Cardiac septum (tissue), 1 donor: ENCODE measurements at regions not wholly inside any gene's neighbourhood (a gene's known extent, or its start where the extent isn't known, plus 50 kb on each side); places are given as distances from the start of the nearest gene placed in this dataset.

Experiments used
- DNase-seq: peaks from one replicate; pipeline ENCODE4 v3.0.0-alpha.2; 2020; ENCODE audit warnings: low spot score
- intact Hi-C: fragments of 100-400 bp; cut with DNase I; formaldehyde crosslinking; loops from one replicate; pipeline ENCODE4 v1.14.0; 2022
- donor health status: DM: no; HTN: no; CAD: no.

DNA sequence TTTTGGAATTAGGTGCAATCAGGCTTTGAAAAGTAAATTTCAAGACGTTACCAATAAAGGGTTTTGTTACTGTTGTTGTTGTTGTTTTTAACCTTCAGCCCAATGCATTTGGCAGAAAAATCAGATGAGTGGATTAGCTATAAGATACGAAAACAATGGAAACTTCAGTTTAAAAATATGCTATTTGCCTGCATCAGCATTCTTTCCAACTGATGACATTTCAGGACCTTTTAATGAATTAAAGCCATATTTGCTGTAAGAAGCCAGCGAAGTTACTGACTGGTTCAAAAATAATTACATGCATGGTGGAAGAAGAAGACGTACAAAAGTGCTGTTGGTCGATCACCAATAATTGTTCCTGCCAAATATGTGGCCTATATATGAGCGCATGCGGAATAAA, 639.3 kb upstream of the SOX11 start:
- DNase-seq = no peak
- intact Hi-C loops = no loop called here

DNA sequence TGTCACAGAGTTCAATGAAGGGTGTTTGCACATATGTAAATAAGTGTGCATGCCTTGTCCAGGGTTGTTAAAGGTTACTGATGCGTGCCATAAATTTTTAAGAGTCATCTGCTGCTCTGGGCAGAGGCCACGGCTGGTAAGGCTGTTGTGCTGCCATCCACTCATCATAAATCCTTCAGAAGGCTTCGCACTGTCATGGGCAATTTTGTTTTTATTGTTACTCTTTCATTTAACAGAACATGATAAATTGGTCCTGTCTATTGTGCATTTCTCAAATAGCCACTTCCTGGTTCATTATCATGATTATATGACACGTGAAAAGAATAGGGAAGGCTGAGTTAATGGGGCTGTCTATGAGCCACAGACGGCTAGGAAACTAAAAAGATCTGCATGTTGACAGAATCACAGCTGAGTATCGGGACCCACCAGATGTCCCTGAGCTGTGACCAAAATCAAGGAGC, 634.3 kb upstream of the SOX11 start:
- no peak for DNase-seq

DNA sequence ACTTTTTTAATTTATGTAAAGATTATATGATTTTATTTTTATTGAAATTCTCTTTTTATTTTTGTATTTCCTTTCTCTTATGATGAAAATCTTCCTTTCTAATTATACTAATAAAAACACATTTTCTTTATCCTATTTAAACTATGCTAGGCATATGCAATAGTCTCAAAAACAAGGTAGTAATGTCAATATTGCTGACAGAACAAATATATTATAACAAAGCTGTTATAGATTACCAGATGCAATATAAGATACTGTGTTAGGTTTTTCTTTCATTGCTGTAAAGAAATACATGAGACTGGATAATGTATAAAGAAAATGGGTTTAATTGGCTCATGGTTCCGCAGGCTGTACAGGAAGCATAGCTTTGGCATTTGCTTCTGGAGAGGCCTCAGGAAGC, 631.2 kb upstream of the SOX11 start:
- DNase-seq = no peak
- intact Hi-C loops = no loop called here

More for the DNA sequence above, 634.3 kb upstream of the SOX11 start:
- intact Hi-C loops = no loop called here

DNA sequence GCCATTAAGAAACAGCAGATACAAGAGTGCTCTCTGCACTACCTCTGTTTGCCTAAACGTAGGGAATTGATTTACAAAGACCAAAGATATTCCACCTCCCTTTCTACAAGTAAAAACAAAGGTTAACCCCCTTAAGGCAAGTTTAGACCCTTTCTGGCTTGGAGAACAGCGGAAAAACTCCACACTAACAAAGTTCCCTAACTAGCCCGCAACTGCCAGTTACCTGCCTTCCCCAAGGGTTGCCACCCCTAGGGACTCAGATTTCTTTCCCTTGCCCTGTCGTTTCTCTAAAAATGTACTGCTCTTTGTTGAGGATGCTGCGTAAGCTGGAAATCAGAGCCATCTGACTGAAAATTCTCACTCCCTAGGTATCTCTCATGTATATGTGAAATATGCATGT, 627.5 kb upstream of the SOX11 start:
- DNase-seq = no peak
- intact Hi-C loops = no loop called here

DNA sequence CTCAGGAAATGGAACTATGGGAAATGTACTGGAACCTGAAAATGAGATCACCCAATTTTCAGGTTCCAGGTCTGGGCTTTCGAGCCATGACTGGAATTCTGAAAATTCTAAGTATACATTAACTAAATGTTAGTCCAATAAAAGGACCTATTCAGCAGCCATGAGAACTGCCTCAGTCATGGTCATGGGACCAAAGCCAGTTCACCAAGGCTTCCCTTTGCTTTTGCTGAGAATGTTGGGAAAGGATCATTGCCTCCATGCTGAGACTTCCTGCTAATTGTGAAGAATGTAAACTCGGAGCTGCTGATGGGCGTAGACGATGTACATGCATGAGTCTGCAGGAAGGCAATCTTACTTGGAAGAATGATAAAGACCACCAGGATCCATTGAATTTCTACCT, 624.4 kb upstream of the SOX11 start:
- intact Hi-C loops = no loop called here
- no peak for DNase-seq

DNA sequence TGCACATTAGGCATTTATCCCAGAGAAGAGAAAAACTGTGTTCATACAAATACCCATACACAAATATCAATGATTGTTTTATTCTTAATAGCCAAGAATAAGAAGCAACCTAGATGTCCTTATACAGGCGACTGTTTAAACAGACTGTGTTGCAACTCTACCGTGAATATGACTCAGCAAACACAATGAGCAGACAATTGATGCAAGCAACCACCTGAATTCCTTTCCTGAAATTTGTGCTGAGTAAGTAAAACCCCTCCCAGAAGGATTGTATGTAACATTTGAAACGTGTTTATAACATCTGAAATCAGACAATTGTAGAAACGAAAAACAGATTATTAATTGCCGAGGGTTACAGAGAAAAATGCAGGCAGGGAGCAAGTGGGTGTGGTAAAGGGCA, 621.9 kb upstream of the SOX11 start:
- intact Hi-C loops = no loop called here
- DNase-seq = no peak

DNA sequence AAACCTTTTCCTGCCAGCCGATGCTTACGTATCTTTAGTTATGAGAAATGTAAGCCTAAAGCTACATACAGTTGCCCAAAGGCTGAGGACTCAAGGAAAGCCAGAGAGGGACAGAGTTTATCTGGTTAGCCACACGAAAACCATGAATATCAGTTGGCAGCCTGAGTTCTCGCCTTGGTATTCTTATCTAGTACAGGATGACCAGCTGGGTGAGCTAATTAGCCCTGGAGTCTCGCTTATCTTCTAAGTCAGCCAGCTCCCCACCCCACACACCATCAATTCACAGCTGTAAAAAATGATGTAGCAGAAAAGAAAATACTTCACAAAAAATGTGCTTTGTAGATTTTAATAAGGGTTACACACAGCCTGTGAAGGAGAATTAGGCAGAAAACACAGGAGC, 617.5 kb upstream of the SOX11 start:
- intact Hi-C loops = no loop called here
- no peak for DNase-seq

DNA sequence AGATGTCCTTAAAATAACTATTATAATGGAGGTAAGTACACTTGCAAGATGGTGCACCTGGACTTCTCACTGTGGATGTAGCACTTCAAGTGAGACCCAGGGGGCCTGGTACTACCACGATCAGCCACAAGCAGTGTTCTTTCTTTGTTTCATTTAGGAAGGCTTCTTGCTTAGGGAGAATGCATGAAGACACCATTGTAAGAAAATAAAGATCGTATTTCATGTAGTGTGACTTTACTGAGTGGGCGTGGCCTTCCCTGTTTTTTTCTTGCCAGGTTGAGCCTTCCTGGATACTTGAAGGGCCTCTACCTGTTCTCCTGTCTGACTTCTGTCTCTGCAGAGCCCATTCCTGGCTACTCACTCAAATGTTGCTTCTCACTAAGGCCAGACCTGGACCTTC, 615.6 kb upstream of the SOX11 start:
- no peak for DNase-seq
- intact Hi-C loops = no loop called here

DNA sequence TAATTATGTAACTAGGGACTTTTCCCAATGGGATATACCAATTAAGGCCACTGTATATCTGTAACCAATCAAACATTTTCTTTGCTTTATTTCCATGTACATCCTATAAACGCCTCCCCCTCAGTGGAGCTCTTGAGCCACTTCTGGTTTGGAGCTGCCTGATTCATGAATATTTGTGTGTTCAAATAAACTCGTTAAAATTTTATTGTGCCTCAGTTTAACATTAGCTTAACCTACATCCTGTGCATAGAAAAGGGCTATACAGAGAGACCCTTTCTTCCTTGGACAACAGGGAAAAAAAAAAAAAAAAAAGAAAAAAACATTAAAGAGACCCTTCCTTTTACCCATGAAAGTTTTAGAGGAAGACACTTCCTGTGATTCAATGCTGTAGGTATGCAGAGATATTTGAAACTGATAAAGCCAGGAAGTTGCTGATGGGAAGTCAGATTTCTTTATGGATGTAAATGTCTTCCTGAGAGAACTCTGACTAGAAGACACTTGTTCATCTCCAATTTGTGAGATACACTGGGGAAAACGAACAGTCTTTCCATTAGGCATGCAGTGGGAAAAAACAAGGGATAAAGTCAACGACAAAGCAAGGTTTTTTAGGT, 614.6 kb upstream of the SOX11 start:
- DNase-seq = no peak
- intact Hi-C loops = no loop called here

DNA sequence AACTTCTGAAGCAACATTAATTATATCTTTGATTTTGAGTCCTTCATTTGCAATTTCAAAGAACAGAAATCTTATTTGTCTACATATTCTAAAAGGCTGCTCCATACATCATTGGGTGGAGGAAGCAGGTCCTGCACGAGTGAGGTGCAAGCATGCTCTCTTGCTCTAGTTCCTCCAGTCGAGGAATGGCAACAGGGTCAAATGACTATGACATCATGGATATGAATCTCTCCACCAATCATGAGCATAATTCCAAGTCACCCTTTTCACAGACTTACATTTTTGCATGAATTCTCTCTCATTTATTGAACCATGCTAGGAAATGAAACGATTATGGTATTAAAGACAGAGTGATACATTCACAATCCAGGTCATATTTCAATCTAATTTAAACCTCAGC, 608.8 kb upstream of the SOX11 start:
- intact Hi-C loops = no loop called here
- no peak for DNase-seq

DNA sequence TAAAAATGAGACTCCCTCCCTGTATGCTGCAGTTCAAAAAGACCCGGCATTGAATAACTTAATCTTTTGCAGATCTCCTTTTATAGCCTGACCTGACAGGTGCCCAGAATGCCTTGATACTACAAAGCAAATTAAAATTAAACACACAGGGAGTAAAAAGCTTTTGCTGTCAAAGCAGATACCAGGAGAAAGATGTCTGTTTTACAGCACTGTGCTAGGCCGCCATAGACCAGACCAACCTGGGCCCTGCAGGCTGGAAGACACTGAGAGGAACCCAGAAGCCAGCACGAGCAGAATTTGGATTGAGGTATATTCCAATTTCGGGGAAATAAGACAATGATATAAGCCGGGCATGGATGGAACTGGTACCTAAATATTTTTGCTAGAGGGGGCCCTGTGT, 602.8 kb upstream of the SOX11 start:
- intact Hi-C loops = no loop called here
- DNase-seq = no peak

DNA sequence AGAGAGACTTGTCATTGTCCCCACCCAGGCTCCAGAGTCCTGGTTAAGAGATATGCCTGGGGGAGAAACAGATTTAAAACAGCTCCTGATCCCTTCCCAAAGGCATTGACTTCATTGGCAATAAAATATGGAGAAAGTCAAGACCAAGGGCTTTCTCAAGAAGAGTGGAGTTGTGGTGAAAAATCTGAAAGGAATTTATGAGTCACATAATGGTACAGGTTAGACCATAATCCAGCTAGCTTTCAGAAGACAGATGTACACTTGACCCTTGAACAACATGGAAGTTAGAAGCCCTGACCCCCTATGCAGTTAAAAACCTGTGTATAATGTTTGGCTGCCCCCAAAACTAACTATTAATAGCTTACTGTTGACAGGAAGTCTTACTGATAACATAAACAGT, 599.1 kb upstream of the SOX11 start:
- intact Hi-C loops = no loop called here
- DNase-seq = no peak

DNA sequence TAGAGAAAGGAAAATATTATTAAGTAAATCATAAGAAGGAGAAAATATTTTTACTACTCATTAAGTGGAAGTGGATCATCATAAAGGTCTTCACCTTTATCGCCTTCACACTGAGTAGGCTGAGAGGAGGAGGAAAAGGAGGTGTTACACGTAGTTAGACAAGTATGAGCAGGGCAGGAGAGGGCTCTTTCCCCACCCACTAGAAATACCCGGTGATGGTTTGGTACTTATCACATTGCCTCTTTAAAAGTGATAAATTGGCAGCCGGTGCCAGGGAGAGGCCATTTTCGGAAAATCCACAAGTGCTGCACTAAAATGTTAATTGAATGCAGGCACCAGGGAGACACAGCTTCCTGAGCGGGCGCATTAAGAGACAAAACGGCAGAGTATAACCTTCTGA, 598.7 kb upstream of the SOX11 start:
- intact Hi-C loops = no loop called here
- no peak for DNase-seq

DNA sequence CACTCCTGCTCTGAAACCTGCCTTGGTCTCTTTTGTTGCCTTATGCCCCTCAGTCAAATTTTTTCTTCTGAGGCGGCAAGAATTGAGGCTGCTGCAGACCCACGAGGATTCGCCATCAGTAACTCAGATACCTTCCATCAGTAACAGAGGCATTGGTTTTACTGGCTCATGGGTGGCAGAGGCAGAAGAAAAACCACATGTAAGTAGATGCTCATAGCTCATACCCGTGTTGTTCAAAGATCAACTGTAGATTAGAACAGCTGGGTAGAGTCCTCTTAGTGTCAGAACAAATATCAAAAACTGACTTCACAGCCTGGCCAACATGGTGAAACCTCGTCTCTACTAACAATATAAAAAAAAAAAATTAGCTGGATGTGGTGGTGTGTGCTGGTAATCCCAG, 598.0 kb upstream of the SOX11 start:
- DNase-seq = no peak
- intact Hi-C loops = no loop called here

DNA sequence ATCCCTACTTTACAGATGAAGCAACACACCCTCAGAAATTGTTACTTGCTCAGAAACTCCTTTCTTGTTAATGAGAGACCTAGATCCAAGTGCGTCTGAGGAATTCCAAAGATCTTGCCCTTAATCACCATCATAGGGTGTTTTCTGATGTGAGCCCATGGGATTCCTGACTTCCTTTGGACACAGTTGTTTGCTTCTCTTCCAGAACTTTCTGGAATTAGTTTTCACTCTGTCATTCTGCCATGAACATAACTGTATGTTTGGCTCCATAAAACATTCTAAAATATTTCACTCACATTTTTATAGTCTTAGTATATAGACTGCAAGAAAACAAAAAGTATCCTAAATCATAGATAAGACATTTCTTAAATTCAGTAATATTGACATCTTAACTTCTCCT, 593.9 kb upstream of the SOX11 start:
- intact Hi-C loops = no loop called here
- DNase-seq = no peak

DNA sequence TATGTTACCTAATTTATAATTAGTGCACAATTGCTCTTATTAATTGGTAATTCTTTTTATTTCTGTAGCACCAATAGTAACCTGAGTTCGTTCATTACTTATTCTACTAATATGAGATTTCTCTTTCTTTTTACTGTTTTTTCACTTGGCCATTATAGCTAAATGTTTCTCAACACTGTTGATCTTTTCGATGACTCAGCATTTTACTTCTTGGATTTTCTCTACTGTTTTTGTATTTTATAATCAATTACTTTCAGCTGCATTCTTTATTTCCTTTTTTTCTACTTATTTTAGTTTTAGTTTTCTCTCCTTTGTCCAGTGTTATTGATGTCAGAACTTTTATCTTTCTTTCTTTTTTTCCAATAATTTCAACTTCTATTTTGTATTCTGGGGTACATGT, 589.4 kb upstream of the SOX11 start:
- no peak for DNase-seq
- intact Hi-C loops = no loop called here

DNA sequence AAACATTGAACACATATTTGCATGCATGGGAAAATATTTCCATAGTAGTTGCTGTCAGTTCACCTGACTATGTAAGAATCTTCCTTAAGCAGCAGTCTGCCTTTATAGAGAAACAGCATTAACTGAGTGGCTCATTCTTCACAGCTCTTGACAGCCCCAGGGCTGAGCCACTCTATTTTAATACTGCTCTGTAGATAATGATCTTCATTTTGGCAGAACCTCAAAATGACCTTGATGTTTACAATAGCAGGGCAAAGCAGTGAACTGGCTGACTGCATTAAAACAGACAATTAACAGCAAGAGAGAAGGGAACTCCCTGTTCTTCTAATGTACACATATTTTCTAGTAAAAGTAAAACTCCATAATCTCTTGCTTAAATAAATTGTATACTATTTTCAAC, 580.6 kb upstream of the SOX11 start:
- intact Hi-C loops = no loop called here
- no peak for DNase-seq

DNA sequence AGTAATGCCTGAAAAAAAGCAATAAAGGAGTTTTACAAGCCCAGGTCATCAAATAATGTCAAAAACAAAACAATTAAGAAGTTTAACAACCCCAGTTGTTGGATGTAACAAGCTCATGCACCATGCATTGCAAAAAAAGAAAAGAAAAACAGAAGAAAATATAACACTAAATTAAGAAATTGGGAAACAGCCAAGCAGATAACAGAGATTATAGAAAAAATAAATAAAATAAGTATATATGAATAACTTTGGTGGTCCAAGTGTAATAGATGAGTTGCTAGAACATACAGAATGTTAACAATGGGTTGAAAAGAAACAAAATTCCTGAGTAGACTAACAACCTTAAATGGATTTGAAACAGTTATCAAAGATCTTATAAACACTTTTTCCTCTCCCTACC, 573.1 kb upstream of the SOX11 start:
- intact Hi-C loops = no loop called here
- no peak for DNase-seq

DNA sequence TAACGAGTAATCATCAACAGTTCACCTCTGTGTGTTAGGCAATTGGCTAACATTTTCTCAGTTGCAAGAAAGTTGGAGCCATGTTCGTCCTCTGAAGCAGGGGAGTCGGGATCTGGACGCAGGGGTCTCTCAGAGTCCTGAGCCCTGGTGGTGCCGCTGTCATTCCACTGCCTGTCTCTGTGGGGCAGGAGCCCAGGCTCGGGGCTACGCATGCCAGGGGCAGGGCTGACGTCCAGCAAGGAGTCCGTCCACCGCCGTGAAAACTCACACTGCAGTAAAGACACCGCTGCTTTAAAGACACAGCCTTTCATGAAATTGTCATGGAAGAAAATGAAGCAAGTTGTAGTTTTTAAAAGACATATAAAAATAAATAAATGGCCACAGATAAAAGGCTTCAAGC, 571.1 kb upstream of the SOX11 start:
- intact Hi-C loops = no loop called here
- DNase-seq = no peak

DNA sequence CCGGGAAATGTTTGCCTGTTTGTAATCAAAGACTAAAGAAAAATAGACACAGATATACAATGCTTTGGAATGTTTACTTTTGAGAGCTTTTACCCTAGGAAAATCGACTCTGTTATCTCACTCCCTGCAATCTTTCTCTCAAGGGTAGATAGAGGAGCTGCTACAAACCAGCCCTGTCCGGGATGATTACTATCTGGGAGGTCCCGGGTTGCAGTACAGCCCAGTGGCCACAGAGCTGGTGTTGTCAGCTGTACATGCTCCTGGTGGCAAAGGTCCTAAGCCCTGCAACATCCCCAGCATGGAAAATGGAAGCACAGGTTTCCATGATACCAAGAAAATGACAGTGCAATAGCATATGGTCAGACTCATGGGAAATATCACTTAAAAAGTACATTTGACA, 570.5 kb upstream of the SOX11 start:
- DNase-seq = no peak

DNA sequence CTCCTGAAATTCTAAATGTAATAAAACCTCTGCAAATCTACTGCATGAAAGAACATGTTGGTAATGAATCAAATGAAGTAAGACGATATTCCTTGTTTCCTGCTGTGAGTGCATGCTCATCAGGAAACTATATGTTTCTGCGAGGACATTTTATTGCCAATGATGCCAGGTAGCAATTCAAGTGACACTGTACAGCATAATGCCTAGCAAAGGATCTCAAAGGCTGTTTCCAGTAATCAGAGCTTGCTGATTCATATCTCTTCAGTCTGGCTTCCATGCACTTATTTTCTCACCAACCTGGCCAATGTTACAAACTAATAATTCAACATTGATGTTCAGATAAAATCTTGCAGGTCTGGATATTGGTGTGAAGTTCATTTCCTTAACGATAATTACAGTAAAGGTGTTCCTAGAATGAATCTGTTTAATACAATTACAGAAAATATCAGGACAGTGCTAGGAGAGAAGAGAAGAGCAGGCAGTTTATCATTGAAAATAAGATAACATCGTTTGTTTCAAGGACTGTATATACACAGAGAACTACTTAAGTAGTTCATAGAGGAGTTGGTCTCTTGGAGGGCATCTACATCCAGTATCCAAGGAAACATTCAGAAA, 568.5 kb upstream of the SOX11 start:
- no peak for DNase-seq
- intact Hi-C loops = no loop called here

More for the DNA sequence above, 570.5 kb upstream of the SOX11 start:
- intact Hi-C loops = no loop called here
